ENCODE measurements at regions not wholly inside any gene's neighbourhood (a gene's known extent, or its start where the extent isn't known, plus 50 kb on each side); places are given as distances from the start of the nearest gene placed in this dataset.

GRCh38 chr7:17444151-17444550, 145.7 kb downstream of the AHR start:
- TF ChIP-seq CTCF (IDR thresholded peaks at IDR 0.05) (no peak), POLR2AphosphoS5 (IDR thresholded peaks at IDR 0.05; ENCODE audit: low read depth, low read length) (no peak)
